ENCODE measurements at regions not wholly inside any gene's neighbourhood (a gene's known extent, or its start where the extent isn't known, plus 50 kb on each side); places are given as distances from the start of the nearest gene placed in this dataset.
"Not testable (repeated sequence)": the region's sequence is repeated elsewhere in the genome, so short reads cannot be mapped to it uniquely, and the experiment has no call there.

DNA sequence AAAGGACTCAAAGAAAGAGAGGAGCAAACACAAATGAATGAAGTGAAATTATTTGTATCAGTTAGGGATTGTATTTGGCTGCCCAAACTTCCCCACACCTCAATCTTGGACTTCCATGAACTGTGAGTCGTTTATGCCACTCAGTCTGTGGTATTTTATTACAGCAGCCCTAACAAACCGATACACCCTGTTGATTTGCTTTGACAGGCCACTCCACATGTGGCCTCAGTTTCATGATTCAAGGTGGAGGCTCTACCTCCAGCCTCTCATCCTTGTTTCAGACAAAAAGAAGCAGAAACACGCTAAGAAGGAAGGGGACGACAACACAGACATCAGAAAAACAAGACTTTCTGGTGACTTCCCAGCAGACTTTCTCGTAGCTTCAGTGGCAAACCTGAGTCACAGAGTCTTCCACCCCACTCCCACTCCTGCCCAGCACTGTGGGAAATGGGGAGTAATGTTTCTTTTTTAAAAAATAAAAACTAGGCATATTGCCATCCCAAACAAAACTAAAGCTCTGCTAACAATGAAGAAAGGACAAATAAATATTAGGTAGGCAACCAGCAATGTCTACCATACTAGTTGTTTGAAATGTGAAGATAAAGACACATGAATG, 52.2 kb upstream of the ABCA1 start:
- no peak for DNase-seq (ENCODE audit: low read depth)

DNA sequence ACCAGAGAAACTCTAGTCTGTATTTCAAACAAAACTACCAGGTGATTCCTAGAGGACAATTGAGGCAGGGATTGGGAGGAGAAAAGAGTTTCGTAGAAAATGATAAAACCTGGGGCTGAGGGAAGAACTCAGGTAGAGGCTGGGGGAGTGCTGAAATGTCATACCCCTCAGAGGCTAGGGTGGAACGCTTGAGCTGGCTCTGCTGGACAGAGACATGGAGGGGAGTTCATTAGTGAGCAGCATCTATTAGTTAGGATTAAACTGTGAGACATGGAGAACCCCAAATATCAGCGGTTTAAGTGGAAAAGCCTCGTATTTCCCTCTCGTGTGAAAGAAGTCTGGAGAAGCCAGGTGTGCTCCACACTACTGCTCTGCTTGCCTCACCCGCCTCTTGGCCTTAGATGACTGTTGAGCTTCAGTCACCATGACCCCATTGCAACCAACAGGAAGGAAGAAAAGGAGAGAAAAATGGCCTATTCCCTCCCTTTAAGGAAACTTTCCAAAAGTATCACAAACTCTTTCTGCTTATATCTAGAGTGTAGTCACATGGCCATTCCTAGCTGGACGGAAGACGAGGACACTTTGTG, 53.7 kb upstream of the ABCA1 start:
- DNase-seq (ENCODE audit: low read depth) = no peak

GRCh38 chr9:104982543-104982942, 54.6 kb upstream of the ABCA1 start:
- no peak for DNase-seq (ENCODE audit: low read depth)

DNA sequence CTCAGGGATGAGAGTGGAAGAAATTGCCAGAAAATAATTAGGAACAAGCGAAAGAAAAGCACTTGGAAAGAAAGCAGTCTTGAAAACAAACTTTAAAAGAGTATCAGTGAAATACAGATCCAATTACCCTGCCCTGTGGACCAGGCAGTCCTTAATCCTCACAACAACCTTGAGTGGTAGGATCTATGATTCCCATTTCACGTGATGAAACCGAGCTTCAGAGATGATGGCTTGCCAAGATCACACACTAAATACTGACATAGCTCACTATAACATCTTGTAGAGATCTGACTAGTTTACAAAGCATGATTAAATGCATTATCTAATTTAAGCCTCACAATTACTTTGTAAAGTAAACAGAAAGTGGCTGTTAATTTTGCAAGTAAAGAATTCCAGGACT, 55.5 kb upstream of the ABCA1 start:
- DNase-seq (ENCODE audit: low read depth) = no peak

DNA sequence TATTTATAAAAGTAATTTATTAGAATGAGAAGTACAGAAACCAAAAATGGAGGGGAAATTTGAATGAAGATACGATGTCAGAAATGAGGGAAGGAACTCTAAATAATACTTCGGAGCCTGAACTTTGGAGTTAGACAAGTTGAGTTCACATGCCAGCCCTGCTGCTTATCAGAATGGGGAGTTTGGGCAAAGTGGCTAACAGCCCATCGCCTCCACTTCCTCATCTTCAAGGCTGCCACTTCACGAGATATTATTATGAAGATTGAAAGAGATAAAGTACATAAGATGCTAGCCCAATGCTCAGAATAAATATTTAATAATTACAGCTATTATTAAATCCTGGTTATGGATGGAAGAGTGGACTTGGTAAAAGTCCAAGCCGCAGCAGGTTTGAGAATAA, 56.2 kb upstream of the ABCA1 start:
- DNase-seq (ENCODE audit: low read depth) = no peak

DNA sequence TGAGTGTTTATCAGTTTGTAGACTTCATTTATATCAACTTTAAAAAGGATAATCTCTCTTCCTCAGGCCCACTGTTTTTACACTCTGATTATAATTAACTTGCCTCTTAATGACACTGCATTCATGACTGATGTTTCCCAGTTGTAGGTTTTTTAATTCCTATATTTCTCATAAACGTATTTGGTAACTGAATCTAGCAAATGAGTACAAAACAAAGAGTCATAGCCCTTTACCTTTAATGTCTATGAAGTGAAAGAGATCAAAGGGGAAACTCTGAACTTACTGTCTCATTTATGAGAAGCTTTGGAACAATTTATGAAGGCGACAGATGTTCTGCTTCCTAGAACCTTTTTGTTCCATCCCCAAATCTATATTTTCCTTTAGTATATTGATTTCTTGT, 56.6 kb upstream of the ABCA1 start:
- no peak for DNase-seq (ENCODE audit: low read depth)

DNA sequence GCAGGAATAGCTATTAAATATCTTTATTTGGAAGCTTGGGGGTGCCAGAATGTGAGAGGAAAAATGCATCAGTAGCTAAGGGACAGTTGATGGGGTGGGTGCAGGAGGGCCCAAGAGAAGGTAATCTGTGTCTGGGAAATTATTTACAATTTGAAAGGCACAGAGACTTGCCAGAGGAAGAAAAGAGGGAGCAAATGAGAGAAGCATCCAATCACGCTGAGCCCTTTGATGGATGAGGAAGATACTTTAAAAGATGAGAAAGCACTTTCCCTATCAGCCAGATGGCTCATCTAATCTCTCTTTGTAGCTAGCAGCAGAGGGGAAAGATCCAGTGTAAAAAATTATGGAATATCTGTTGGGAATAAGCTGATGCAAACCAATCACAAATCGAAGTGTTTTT, 57.0 kb upstream of the ABCA1 start:
- DNase-seq (ENCODE audit: low read depth) = no peak

- no peak for DNase-seq (ENCODE audit: low read depth)
Measured at GRCh38 chr9:104986096-104986495, 58.1 kb upstream of the ABCA1 start.

DNA sequence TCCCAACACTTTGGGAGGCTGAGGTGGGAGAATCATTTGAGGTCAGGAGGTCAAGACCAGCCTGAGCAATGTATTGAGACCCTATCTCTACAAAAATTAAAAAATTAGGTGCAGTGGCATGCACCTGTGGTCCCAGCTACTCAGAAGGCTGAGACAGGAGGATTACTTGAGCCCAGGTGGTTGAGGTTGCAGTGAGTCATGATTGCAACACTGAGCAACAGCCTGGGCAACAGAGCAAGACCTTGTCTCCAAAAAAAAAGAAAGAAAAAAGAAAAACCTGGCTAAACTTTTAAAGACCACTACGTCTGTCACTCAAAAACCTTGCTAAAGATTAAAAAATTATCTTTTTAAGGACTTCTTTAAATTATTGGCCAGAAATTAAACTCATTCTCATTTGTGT, 59.8 kb upstream of the ABCA1 start:
- DNase-seq (ENCODE audit: low read depth) = no peak

GRCh38 chr9:104988539-104988938, 60.6 kb upstream of the ABCA1 start:
- DNase-seq (ENCODE audit: low read depth) = no peak

GRCh38 chr9:104991144-104991953, 63.4 kb upstream of the ABCA1 start:
- peak; percentile 71 for DNase-seq (ENCODE audit: low read depth)

GRCh38 chr9:104992659-104993058, 64.7 kb upstream of the ABCA1 start:
- no peak for DNase-seq (ENCODE audit: low read depth)

- no peak for DNase-seq (ENCODE audit: low read depth)
Measured at GRCh38 chr9:104993291-104993963, 65.5 kb upstream of the ABCA1 start.

DNA sequence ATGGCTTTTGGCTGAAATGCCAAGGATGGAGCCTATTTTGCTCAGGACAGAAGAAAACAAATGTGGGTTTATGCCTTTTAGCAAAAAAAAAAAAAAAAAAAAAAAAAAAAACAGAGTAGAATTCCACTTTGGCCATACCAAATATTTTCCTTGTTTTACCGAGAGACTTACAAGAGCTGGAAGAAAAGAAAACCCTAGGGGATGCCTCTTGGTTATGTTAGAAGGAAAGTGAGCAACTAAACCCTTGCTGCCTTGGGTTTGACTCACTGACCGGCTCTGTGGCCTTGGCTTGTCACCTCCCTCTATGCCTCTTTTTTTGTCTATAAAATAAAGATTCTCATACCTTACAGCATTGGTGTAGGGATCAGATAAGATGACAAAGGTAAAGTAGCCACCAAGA, 69.6 kb upstream of the ABCA1 start:
- no peak for DNase-seq (ENCODE audit: low read depth)

GRCh38 chr9:104999136-104999535, 71.2 kb upstream of the ABCA1 start:
- DNase-seq (ENCODE audit: low read depth) = no peak

- not testable (repeated sequence) for DNase-seq (ENCODE audit: low read depth)
Measured at GRCh38 chr9:105000529-105000928, 72.6 kb upstream of the ABCA1 start.

- DNase-seq (ENCODE audit: low read depth) = no peak
Measured at GRCh38 chr9:105004466-105005090, 76.6 kb upstream of the ABCA1 start.

DNA sequence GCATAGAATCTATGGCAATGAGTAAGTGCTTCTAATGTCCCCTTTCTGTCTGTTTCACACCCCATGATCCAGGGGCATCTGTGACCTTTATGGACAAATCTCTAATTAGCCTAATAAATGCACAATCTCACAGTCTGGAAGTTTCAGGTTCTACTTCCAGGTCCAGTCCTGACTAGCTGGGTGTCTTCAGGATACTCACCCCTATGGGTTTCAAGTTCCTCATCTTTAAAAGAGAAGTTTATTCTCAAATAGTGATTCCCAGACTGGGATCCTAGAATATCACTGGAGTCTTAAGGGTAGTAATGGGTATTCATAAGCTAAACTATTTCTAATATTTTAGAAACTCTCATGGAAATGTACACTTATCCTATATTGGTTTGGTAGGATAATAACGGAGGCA, 77.2 kb upstream of the ABCA1 start:
- DNase-seq (ENCODE audit: low read depth) = no peak

DNA sequence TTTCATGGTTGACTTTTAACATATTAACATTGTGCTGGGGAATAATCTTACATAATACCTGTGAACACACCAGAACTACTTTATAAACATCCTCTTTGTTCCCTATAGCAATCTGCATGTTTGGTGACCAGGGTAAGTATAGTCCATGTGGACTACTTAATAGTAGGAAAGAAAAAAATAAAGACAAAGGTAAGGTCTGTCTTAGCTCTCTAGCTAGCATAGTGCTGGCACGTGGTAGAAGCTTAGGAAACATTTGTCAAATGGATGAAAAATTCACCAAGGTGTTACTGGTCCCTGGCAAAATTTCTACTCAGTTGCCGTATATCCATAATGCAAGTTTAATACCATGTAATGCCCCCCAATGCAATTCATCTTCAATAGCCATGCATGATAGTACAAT, 78.6 kb upstream of the ABCA1 start:
- DNase-seq (ENCODE audit: low read depth) = no peak

DNA sequence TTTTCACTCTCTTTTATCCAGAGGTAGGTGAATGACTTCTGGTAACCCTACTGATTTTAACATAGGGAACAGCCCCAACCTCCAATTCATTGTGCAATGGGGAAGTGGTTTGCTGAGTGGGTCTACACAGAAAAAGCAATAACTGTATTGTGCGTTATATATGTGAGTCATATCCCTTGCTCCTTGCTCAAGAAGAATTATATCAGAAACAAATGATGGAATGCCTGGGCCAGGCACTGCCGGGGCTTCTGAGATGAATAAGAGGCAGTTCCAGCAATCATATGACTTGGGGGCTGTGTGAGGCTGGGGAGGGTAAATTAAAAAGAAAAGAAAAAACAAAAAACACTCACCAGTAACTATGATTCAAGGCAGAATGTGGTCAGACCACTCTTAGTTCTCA, 79.2 kb upstream of the ABCA1 start:
- no peak for DNase-seq (ENCODE audit: low read depth)

- DNase-seq (ENCODE audit: low read depth) = not testable (repeated sequence)
Measured at GRCh38 chr9:105010089-105010488, 82.1 kb upstream of the ABCA1 start.

DNA sequence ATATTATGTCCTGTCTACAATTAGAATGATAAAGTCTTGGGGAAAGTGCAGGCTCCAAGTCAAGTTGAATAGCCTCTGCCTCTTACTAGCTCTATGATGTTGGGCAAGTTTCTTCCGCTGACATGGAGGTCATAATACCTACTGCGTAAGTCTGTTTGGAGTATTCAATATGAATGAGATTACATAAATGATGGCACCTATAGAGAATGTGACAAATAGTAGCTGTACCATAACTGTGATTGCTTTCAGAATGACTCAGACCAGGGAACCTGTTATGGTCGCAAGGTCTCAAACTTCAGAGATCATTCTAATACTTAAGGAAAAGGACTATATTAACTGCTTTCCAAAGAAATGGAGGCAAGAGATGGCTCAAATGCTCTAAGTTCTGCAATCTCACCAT, 94.0 kb upstream of the ABCA1 start:
- DNase-seq (ENCODE audit: low read depth) = no peak

Data from stimulated activated CD4-positive, alpha-beta T cell treated with anti-CD3 and anti-CD28 coated beads, Interleukin-2, amount 100 ng/mL, for 4 hours (primary cell).